ENCODE measurements at regions not wholly inside any gene's neighbourhood (a gene's known extent, or its start where the extent isn't known, plus 50 kb on each side); places are given as distances from the start of the nearest gene placed in this dataset.

DNA sequence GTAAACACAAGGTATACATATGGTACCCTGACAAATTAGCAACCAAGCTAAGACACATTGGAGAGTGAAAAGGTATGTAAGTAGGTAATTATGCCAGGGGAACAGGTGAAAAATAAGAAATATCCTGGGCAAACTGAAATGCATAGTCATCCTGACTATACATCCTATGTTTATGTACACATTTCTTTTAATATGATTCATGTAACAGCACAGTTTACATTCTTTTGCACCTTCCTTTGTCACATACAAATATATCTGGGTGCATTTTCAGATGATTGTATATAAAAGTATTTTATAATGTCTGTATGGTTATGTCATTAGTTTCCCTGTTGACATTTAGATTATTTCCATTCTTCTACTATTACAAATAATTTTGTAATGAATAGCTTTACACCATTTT lies 1146.9 kb downstream of the EFNA5 start:
- ChIA-PET POLR2A (no interaction called here), CTCF (no interaction called here)
- no peak for ATAC-seq (ENCODE audit: low read depth)
- Mint-ChIP-seq H3K36me3 (ENCODE audit: low read depth) (no peaks in the 10 kb centered on the region), H3K9me3 (peaks cover 4% of the 10 kb centered on the region), H3K27ac (no peak overlapping the region), H3K4me3 (no peak overlapping the region), H3K27me3 (no peaks in the 10 kb centered on the region), H3K4me1 (no peaks in the 10 kb centered on the region)
- no peak for DNase-seq
- TF ChIP-seq, protein P1, sequence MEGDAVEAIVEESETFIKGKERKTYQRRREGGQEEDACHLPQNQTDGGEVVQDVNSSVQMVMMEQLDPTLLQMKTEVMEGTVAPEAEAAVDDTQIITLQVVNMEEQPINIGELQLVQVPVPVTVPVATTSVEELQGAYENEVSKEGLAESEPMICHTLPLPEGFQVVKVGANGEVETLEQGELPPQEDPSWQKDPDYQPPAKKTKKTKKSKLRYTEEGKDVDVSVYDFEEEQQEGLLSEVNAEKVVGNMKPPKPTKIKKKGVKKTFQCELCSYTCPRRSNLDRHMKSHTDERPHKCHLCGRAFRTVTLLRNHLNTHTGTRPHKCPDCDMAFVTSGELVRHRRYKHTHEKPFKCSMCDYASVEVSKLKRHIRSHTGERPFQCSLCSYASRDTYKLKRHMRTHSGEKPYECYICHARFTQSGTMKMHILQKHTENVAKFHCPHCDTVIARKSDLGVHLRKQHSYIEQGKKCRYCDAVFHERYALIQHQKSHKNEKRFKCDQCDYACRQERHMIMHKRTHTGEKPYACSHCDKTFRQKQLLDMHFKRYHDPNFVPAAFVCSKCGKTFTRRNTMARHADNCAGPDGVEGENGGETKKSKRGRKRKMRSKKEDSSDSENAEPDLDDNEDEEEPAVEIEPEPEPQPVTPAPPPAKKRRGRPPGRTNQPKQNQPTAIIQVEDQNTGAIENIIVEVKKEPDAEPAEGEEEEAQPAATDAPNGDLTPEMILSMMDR (IDR thresholded peaks at IDR 0.05): no peak
- intact Hi-C loops (cut with micrococcal nuclease): no loop called here

DNA sequence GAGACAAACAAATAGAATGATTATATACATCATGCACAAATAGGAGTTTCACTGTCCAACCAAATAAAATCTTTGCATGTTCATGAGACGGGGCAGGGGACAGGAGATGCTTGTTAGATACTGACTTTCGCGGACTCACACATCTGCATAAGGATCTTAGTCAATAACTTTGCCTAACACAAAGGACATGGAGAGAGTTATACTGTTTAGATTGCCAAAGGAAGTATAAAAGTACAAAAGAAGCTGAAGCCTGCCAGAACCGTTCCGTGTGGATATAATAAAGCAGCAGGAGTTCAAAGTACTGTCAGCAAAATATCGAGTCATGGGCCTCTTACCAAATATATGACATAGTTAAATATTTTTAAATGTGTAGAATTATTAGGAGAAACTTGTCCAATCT lies 1148.4 kb downstream of the EFNA5 start:
- DNase-seq (no peak), ATAC-seq (ENCODE audit: low read depth) (no peak)
- no peaks in the 10 kb centered on the region for H3K4me1 Mint-ChIP-seq
- H3K36me3 Mint-ChIP-seq (ENCODE audit: low read depth): no peaks in the 10 kb centered on the region
- H3K9me3 Mint-ChIP-seq: peaks cover 4% of the 10 kb centered on the region
- H3K4me3 Mint-ChIP-seq: no peak overlapping the region
- intact Hi-C loops (cut with micrococcal nuclease): no loop called here
- ChIA-PET POLR2A (no interaction called here), CTCF (no interaction called here)
- TF ChIP-seq, protein P1 (IDR thresholded peaks at IDR 0.05): no peak
- no peak overlapping the region for H3K27ac Mint-ChIP-seq
- H3K27me3 Mint-ChIP-seq: no peaks in the 10 kb centered on the region

DNA sequence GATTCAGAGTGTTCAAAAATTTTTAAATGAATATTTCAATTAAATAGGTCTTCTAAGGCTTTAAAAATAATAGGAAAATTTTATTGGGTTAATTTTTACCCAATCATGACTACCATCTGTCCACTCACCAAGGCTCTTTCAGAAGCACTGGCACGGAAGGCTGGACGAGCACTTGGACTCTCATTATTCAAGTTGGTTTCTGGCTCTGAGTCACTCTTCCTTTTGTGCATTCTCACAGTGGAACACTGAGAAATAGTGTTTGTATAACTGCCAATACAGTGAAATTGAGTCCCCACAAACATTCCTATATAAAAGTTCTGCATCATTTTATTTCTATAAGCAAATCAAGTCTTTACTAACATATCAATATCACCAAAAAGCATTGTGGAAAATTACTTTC lies 1149.0 kb downstream of the EFNA5 start:
- ChIA-PET CTCF (no interaction called here), POLR2A (no interaction called here)
- H3K4me3 Mint-ChIP-seq: no peak overlapping the region
- intact Hi-C loops (cut with micrococcal nuclease): no loop called here
- DNase-seq: no peak
- no peak for ATAC-seq (ENCODE audit: low read depth)
- no peaks in the 10 kb centered on the region for H3K36me3 Mint-ChIP-seq (ENCODE audit: low read depth)
- peaks cover 4% of the 10 kb centered on the region for H3K9me3 Mint-ChIP-seq
- TF ChIP-seq, protein P1 (IDR thresholded peaks at IDR 0.05): no peak
- H3K27ac Mint-ChIP-seq: no peak overlapping the region
- no peaks in the 10 kb centered on the region for H3K4me1 Mint-ChIP-seq
- no peaks in the 10 kb centered on the region for H3K27me3 Mint-ChIP-seq

DNA sequence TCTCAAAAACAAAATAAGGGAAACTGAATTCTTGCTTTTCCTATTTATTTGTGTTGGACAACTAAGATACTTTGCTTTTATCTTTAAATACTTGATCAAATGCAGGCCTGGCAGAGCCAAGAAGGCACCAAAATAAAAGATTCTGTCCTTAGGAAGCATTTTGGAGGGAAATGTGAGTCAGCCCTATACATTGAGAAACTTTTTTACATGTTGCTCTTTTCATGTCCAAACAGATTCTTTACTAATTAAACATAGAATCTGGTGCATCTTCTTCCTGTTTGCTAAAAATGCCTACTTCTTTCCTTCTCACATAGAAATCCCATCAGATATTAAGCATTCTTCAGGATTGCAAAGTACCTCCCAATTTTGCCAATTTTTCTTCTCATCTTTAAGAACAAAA lies 1160.4 kb downstream of the EFNA5 start:
- no peaks in the 10 kb centered on the region for H3K36me3 Mint-ChIP-seq (ENCODE audit: low read depth)
- peaks cover 2% of the 10 kb centered on the region for H3K9me3 Mint-ChIP-seq
- no peak overlapping the region for H3K4me3 Mint-ChIP-seq
- TF ChIP-seq, protein P1 (IDR thresholded peaks at IDR 0.05): no peak
- ChIA-PET POLR2A (no interaction called here), CTCF (no interaction called here)
- H3K27me3 Mint-ChIP-seq: no peaks in the 10 kb centered on the region
- DNase-seq (no peak), ATAC-seq (ENCODE audit: low read depth) (no peak)
- H3K4me1 Mint-ChIP-seq: no peaks in the 10 kb centered on the region
- intact Hi-C loops (cut with micrococcal nuclease): no loop called here
- H3K27ac Mint-ChIP-seq: no peak overlapping the region

DNA sequence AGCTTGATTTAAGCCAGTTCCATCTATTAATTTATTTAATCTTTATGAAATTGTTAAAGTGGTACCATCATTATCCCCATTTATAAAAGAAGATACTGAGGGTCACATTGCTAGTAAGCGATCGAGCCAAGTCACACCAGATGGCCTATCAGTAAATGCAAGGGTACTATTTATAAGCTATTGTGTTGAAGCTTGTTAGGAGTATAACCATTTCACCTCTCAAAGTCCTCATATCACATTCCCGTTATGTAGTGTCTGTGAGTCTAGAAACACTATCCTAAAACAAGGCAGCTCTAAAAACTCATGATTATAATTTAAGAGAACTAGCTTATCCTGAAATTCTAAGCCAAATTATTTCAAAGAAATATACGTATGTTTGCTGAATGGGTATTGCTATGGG lies 1161.8 kb downstream of the EFNA5 start:
- Mint-ChIP-seq H3K27me3 (no peaks in the 10 kb centered on the region), H3K4me3 (no peak overlapping the region), H3K27ac (no peak overlapping the region), H3K4me1 (no peaks in the 10 kb centered on the region), H3K9me3 (peaks cover 2% of the 10 kb centered on the region), H3K36me3 (ENCODE audit: low read depth) (no peaks in the 10 kb centered on the region)
- ATAC-seq (ENCODE audit: low read depth) (no peak), DNase-seq (no peak)
- POLR2A ChIA-PET: no interaction called here
- TF ChIP-seq, protein P1 (IDR thresholded peaks at IDR 0.05): no peak
- intact Hi-C loops (cut with micrococcal nuclease): no loop called here
- CTCF ChIA-PET: no interaction called here

All from activated B cell treated with CpG ODN at 0.5 μM for 24 hours (primary cell).